Cardiac septum (tissue), 1 donor: ENCODE measurements at regions not wholly inside any gene's neighbourhood (a gene's known extent, or its start where the extent isn't known, plus 50 kb on each side); places are given as distances from the start of the nearest gene placed in this dataset.
"Not testable (repeated sequence)": the region's sequence is repeated elsewhere in the genome, so short reads cannot be mapped to it uniquely, and the experiment has no call there.

Experiments
- DNase-seq: peaks from one replicate; pipeline ENCODE4 v3.0.0-alpha.2; 2020; ENCODE audit warnings: low spot score
- intact Hi-C: fragments of 100-400 bp; cut with DNase I; formaldehyde crosslinking; loops from one replicate; pipeline ENCODE4 v1.14.0; 2022
- donor health status: DM: no; HTN: no; CAD: no.

- intact Hi-C loops: no loop called here
Observed at GRCh38 chr6:120282005-120282404, 932.4 kb upstream of the MAN1A1 start.

DNA sequence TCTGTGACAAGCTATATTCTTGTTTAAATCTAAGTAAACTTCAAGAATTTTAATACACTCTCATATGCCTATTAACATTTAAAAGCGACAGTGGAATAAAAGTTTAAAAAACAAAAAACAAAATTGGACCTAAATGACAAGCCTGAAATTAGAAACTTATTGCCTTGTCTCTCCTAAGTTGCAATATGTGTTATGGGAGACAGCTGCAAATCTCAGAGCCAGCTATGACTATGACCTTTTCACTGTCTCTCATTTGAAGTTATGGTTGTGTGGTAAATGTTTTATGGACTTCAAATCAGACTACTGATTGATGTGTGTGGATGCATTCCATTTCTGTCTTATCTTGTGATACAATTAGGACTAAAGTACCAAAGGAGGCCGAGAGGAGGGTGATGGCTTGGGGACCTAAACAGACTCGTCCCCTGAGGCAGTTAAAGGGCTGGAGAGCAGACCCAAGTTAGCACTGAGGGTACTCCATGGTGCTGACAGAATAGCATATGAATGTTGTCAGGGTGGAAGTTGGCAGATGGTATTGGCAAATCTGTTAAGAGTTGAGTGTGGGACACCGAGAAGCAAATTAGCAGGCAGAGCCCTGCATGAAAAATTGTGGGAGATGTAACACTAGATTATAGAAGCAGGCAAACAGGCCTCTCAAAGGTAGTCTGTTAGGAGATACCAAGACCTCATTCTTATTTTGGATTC lies 930.1 kb upstream of the MAN1A1 start:
- no peak for DNase-seq
- intact Hi-C loops: no loop called here

More at GRCh38 chr6:120282005-120282404, 932.4 kb upstream of the MAN1A1 start:
- DNase-seq: no peak

DNA sequence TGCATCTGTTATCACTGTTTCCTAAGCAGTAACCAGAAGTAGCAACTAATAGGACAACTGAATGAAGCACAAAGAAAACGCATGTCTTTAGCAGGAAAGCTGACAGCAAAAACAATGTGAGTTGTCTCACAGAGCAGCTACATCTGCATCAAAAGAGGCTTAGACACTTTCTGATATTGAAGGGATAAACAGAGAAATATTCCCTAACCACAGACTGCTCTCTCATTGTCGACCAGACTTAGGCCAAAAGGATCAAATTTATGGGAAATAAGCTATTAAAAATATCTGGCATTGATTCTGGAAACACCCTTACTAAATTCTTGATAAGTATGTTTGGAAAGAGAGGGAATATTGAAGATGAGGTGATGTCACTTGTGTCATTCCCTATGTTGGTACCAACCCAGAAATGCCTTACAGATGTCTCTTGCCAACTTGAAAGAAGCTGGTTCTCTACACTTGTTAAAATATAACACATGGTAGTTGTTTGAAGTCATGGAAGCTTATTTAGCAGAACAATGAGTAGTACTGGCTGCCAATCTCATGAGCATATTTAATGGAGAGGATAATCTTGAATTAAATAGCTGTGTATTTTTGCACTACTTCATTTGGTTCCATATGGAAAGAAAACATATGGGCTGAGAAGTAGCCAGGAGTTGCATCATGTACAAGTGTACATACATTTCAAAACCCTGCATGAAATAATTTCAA lies 929.3 kb upstream of the MAN1A1 start:
- no peak for DNase-seq
- intact Hi-C loops: no loop called here

- intact Hi-C loops: no loop called here
- no peak for DNase-seq
Observed at GRCh38 chr6:120274547-120274946, 925.0 kb upstream of the MAN1A1 start.

- intact Hi-C loops: no loop called here
- DNase-seq: no peak
Observed at GRCh38 chr6:120273411-120273810, 923.9 kb upstream of the MAN1A1 start.

DNA sequence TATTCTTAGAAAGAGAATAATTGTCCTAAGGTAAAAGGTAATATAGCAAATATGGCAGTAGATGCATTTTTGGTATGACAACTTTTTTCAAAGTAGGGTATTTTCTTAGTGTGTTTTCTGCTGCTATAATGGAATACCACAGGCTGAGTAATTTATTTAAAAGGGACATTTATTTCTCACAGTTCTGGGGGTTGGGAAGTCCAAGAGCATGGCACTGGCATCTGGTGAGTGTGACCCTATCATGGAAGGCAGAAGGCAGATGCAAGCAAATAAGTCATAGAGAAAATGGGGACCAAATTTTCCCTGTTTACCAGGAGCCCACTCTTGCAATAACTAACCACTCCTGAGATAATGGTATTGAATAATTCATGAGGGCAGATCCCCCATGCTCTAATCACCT lies 922.5 kb upstream of the MAN1A1 start:
- no peak for DNase-seq
- intact Hi-C loops: no loop called here

- DNase-seq, intact Hi-C loops: not testable (repeated sequence)
Observed at GRCh38 chr6:120268256-120268655, 918.7 kb upstream of the MAN1A1 start.

DNA sequence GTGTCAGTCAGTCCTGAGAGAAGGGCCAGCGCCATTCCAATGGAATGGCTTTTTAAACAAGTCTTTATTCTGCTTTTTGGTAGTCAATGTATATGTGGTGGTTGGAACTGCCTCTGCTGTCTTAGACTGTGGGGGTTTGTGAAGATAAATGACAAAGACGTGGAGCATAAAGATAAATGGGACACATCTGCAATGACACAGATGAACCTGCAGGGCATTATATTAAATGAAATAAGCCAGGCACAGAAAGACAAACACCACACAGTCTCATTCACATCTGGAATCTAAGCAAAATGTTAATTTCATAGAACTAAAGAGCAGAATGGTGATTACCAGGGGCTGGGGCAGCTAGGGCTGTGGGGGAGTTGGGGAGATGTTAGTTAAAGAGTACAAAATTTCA lies 912.8 kb upstream of the MAN1A1 start:
- DNase-seq: no peak
- intact Hi-C loops: no loop called here

- intact Hi-C loops: no loop called here
- DNase-seq: no peak
Observed at GRCh38 chr6:120260636-120261035, 911.1 kb upstream of the MAN1A1 start.

GRCh38 chr6:120254651-120255050 lies 905.1 kb upstream of the MAN1A1 start:
- intact Hi-C loops: no loop called here

GRCh38 chr6:120248451-120248850 lies 898.9 kb upstream of the MAN1A1 start:
- intact Hi-C loops: no loop called here
- no peak for DNase-seq

More at GRCh38 chr6:120254651-120255050, 905.1 kb upstream of the MAN1A1 start:
- DNase-seq: no peak

DNA sequence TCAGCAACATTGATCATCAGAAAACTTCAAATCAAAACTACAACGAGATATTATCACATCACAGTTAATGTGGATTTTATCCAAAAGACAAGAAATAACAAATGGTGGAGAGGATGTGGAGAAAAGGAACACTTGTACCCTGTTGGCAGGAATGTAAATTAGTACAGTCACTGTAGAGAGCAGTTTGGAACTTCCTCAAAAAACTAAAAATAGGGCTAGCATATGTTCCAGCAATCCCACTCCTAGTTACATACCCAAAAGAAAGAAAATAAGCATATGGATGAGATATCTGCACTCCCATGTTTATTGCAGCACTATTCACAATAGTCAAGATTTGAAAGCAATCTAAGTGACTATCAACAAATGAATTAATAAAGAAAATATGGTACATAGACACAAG lies 887.7 kb upstream of the MAN1A1 start:
- intact Hi-C loops: no loop called here
- DNase-seq: no peak

DNA sequence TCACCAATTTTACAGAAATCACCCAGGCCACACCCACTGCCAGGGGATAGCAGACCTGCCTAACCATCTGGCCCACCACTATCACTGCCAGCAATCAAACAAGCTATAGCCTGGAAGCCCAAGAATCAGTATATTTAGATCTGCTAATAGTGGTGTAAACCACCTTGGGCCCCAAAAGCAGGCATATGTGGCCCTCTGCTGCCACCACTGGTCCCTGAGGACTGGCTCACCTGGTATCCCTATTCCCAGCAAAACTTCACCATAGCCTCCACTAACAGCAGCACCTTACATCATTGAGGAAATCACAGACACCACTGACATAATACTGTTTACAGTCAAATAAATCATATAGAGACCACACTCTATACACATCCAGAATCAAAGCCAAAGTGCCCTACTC lies 880.4 kb upstream of the MAN1A1 start:
- intact Hi-C loops: no loop called here
- no peak for DNase-seq

DNA sequence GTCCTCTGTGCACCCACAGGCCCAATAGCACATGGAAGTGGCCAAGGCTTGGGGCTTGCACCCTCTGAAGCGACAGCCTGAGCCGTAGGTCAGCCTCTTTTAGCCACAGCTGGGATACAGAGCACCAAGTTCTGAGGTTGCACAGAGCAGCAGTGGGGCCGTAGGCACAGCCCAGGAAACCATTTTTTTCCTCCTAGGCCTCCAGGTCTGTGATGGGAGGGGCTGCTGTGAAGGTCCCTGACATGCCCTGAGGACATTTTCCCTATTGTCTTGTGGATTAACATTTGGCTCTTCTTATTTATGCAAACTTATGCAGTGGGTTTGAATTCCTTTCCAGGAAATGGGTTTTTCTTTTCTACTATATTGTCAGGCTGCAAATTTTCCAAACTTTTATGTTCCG lies 878.7 kb upstream of the MAN1A1 start:
- no peak for DNase-seq
- intact Hi-C loops: no loop called here

DNA sequence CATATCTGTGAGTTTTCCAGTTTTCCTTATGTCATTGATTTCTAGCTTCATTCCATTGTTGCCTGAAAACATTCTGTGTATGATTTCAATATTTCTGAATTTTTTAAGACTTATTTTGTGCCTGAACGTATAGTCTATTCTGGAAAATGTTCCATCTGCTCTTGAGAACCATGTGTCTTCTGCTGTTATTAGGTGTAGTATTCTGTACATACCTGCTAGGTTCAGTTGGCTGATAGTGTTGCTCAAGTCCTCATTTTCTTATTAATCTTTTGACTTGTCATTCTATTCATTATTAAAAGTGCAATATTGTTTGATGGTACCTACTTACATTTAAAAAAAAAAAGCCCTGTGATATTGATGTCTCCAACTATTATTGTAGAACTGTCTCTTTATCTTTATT lies 869.8 kb upstream of the MAN1A1 start:
- no peak for DNase-seq
- intact Hi-C loops: no loop called here

DNA sequence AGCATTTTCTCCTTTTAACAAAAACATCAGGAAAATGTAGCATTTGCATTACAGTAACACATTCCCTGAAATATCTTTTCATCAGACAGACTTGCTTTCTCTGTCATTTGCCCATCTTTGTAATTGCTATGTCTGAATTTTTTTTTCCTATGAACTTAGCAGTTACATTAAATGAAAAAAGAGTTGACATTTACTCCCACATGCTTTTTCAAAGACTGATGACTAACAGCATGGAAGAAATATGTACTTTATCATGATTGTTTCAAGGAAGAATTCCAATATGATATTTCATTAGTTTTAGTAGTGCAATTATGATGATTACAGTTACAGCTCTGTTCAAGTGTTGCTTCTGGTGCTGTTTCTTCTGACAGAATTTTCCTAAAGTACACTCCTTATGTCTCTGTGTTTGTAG lies 864.5 kb upstream of the MAN1A1 start:
- DNase-seq: no peak
- intact Hi-C loops: no loop called here

- intact Hi-C loops: no loop called here
Observed at GRCh38 chr6:120211955-120212792, 862.6 kb upstream of the MAN1A1 start.

DNA sequence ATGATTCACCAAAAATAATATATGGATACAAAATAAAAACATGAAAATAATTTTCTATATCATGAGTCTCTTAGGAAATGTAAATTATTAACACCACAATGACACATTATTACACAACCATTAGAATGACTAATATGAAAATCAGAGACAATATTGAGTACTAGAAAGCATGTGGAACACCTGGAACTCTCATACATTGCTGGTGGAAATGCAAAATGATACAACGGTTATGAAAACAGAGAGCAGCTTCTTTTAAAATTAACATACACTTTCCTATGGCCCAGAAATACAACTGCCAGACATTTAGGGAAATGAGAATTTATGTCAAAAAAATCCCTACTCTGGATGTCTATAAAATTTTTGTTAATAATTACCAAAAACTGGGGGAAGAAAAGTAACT lies 853.3 kb upstream of the MAN1A1 start:
- intact Hi-C loops: no loop called here
- DNase-seq: no peak

More at GRCh38 chr6:120211955-120212792, 862.6 kb upstream of the MAN1A1 start:
- DNase-seq: no peak

GRCh38 chr6:120200853-120201252 lies 851.3 kb upstream of the MAN1A1 start:
- intact Hi-C loops: no loop called here

GRCh38 chr6:120198033-120198432 lies 848.5 kb upstream of the MAN1A1 start:
- intact Hi-C loops: no loop called here
- DNase-seq: no peak

More at GRCh38 chr6:120200853-120201252, 851.3 kb upstream of the MAN1A1 start:
- no peak for DNase-seq
